ENCODE measurements at regions not wholly inside any gene's neighbourhood (a gene's known extent, or its start where the extent isn't known, plus 50 kb on each side); places are given as distances from the start of the nearest gene placed in this dataset.

GRCh38 chr5:125559296-125559695 is 812.9 kb upstream of the ZNF608 start:
- H3K36me3 ChIP-seq (replicated peaks in 1 of 2; ENCODE audit: control insufficient read depth in 1 of 2, insufficient read depth in 2 of 2, low read length in 2 of 2), result no peaks in the 10 kb centered on the region
- ChIA-PET POLR2A (no interaction called here), CTCF (ENCODE audit: low intra/inter-chr PET ratio, low total read pairs) (no interaction called here)
- no peak overlapping the region for H3K9ac ChIP-seq (ENCODE audit: insufficient read depth, low read depth, low read length)
- no peaks in the 10 kb centered on the region for H3K9me3 ChIP-seq (ENCODE audit: low read length)
- in situ Hi-C loops (cut with HindIII; ENCODE audit: extremely low pct_ligation_motif_present, low pct_unique_long_range_greater_than_20kb), result no loop called here
- intact Hi-C loops (cut with micrococcal nuclease; ENCODE audit: unreplicated experiment), result no loop called here
- ATAC-seq (no peak), FAIRE-seq (no peak), DNase-seq (ENCODE audit: low spot score) (no peak)
- no TSS peak for BruUV-seq (replicated peaks)
- WGBS (ENCODE audit: low lambda C conversion rate), result 0% methylated on average over 2 of the region's 2 CpGs
- no peak overlapping the region for H2AFZ ChIP-seq (ENCODE audit: low read length)
- H3K27ac ChIP-seq (ENCODE audit: extremely low read length, insufficient read depth, low read length), result no peak overlapping the region
- no peak overlapping the region for H3K4me3 ChIP-seq (replicated peaks in 1 of 3; ENCODE audit: insufficient read depth in 1 of 3, low read depth in 2 of 3, low read length in 3 of 3)
- TF ChIP-seq ZBTB33 (CRISPR knock-in tag; IDR thresholded peaks at IDR 0.05) (no peak), SMAD3 (CRISPR knock-in tag; IDR thresholded peaks at IDR 0.05) (no peak), HNRNPL (IDR thresholded peaks at IDR 0.05; ENCODE audit: low read depth, low read length) (no peak), IKZF1 (IDR thresholded peaks at IDR 0.05) (no peak), ZBTB25 (CRISPR knock-in tag; IDR thresholded peaks at IDR 0.05) (no peak), HNRNPUL1 (IDR thresholded peaks at IDR 0.05; ENCODE audit: low read depth, low read length) (no peak), ATF3 (CRISPR knock-in tag; IDR thresholded peaks at IDR 0.05) (no peak)
- H3K4me2 ChIP-seq (ENCODE audit: low read depth, low read length), result no peak overlapping the region
- no peaks in the 10 kb centered on the region for H3K27me3 ChIP-seq (ENCODE audit: control insufficient read depth in 1 of 2, insufficient read depth in 2 of 2, low read length in 2 of 2)
- no peaks in the 10 kb centered on the region for H3K79me2 ChIP-seq (ENCODE audit: insufficient read depth, low read length)
- H3K4me1 ChIP-seq (ENCODE audit: insufficient read depth, low read length), result no peaks in the 10 kb centered on the region
- no peaks in the 10 kb centered on the region for H4K20me1 ChIP-seq (ENCODE audit: insufficient read depth, low read length)

Data from HepG2 (cell line).